H9 (cell line): ENCODE measurements at regions not wholly inside any gene's neighbourhood (a gene's known extent, or its start where the extent isn't known, plus 50 kb on each side); places are given as distances from the start of the nearest gene placed in this dataset.

Experiments
- DNase-seq: peaks from one replicate; pipeline ENCODE4 v3.0.0-alpha.2; 2017
- H2AFZ ChIP-seq: one replicate; pipeline ENCODE4 v1.6.1; 2013; ENCODE audit warnings: mild to moderate bottlenecking, low read length, control low read depth, moderate library complexity
- H2AK5ac ChIP-seq: 2 replicates; pipeline ENCODE4 v1.6.1; 2013; ENCODE audit warnings: low read length, control low read depth, mixed read lengths; ENCODE audit not compliant: insufficient read length
- H2BK120ac ChIP-seq: one replicate; pipeline ENCODE4 v1.6.1; 2013; ENCODE audit warnings: low read depth, mild to moderate bottlenecking, low read length, control low read depth, inconsistent platforms; ENCODE audit not compliant: poor library complexity, severe bottlenecking
- H2BK12ac ChIP-seq: 2 replicates; pipeline ENCODE4 v1.6.1; 2013; ENCODE audit warnings: low read length, control low read depth, mixed read lengths, low read depth; ENCODE audit not compliant: insufficient read length
- H2BK15ac ChIP-seq: 2 replicates; pipeline ENCODE4 v1.6.1; 2013; ENCODE audit warnings: low read depth, low read length, control low read depth
- H2BK20ac ChIP-seq: one replicate; pipeline ENCODE4 v1.6.1; 2013; ENCODE audit warnings: low read depth, mild to moderate bottlenecking, low read length, control low read depth, inconsistent platforms; ENCODE audit not compliant: poor library complexity, severe bottlenecking
- H2BK5ac ChIP-seq: 2 replicates; pipeline ENCODE4 v1.6.1; 2013; ENCODE audit warnings: low read length, control low read depth, mixed read lengths; ENCODE audit not compliant: insufficient read length
- H3K14ac ChIP-seq: 2 replicates; pipeline ENCODE4 v1.6.1; 2013; ENCODE audit warnings: low read length, control low read depth; ENCODE audit not compliant: insufficient read depth
- H3K18ac ChIP-seq: 2 replicates; pipeline ENCODE4 v1.6.1; 2013; ENCODE audit warnings: low read depth, mild to moderate bottlenecking, mixed read lengths, low read length, control low read depth; ENCODE audit not compliant: insufficient read length
- H3K23ac ChIP-seq: 2 replicates; pipeline ENCODE4 v1.6.1; 2013; ENCODE audit warnings: low read length, control low read depth, mixed read lengths, low read depth; ENCODE audit not compliant: insufficient read length
- H3K23me2 ChIP-seq: 2 replicates; pipeline ENCODE4 v1.6.1; 2013; ENCODE audit warnings: low read depth, mild to moderate bottlenecking, mixed read lengths, low read length, control low read depth; ENCODE audit not compliant: insufficient read length, poor library complexity, severe bottlenecking
- H3K27ac ChIP-seq: 2 replicates; pipeline ENCODE4 v1.5.1; 2013; ENCODE audit warnings: low read length, control low read depth, mixed read lengths, low read depth; ENCODE audit not compliant: insufficient read length
- H3K27me3 ChIP-seq: 2 replicates; pipeline ENCODE4 v1.6.1; 2013; ENCODE audit warnings: low read length, control low read depth, inconsistent platforms; ENCODE audit not compliant: insufficient read depth
- H3K4ac ChIP-seq: 2 replicates; pipeline ENCODE4 v1.6.1; 2013; ENCODE audit warnings: low read depth, mild to moderate bottlenecking, control low read depth, inconsistent platforms, low read length, moderate library complexity
- H3K4me1 ChIP-seq: 2 replicates; pipeline ENCODE4 v1.6.1; 2013; ENCODE audit warnings: low read length, control low read depth, inconsistent platforms; ENCODE audit not compliant: insufficient read depth
- H3K4me2 ChIP-seq: 2 replicates; pipeline ENCODE4 v1.6.1; 2013; ENCODE audit warnings: low read length, control low read depth, mixed read lengths; ENCODE audit not compliant: insufficient read length, insufficient read depth
- H3K56ac ChIP-seq: 2 replicates; pipeline ENCODE4 v1.6.1; 2013; ENCODE audit warnings: low read depth, mild to moderate bottlenecking, mixed read lengths, low read length, control low read depth; ENCODE audit not compliant: insufficient read length
- H3K79me1 ChIP-seq: 2 replicates; pipeline ENCODE4 v1.6.1; 2013; ENCODE audit warnings: low read depth, mild to moderate bottlenecking, moderate library complexity, low read length, control low read depth, inconsistent platforms; ENCODE audit not compliant: insufficient read depth, poor library complexity, severe bottlenecking
- H3K79me2 ChIP-seq: 2 replicates; pipeline ENCODE4 v1.6.1; 2013; ENCODE audit warnings: low read length, control low read depth, inconsistent platforms; ENCODE audit not compliant: insufficient read depth
- H3K9ac ChIP-seq: 2 replicates; pipeline ENCODE4 v1.6.1; 2013; ENCODE audit warnings: low read length, control low read depth, mixed read lengths; ENCODE audit not compliant: insufficient read length; ENCODE audit errors: extremely low read depth
- H3K9me3 ChIP-seq: one replicate; pipeline ENCODE4 v1.6.1; 2013; ENCODE audit warnings: low read depth, low read length, inconsistent platforms; ENCODE audit not compliant: control insufficient read depth
- H3T11ph ChIP-seq: one replicate; pipeline ENCODE4 v1.6.1; 2013; ENCODE audit warnings: mild to moderate bottlenecking, low read length, control low read depth, inconsistent platforms
- H4K20me1 ChIP-seq: one replicate; pipeline ENCODE4 v1.6.1; 2013; ENCODE audit not compliant: control insufficient read depth, insufficient read length, insufficient read depth
- H4K5ac ChIP-seq: 2 replicates; pipeline ENCODE4 v1.6.1; 2013; ENCODE audit warnings: low read depth, mild to moderate bottlenecking, mixed read lengths, low read length, control low read depth; ENCODE audit not compliant: insufficient read length
- H4K8ac ChIP-seq: replicated peaks from 2 replicates; pipeline ENCODE4 v1.6.1; 2013; ENCODE audit warnings: low read length, control low read depth, mixed read lengths, low read depth; ENCODE audit not compliant: insufficient read length
- H4K91ac ChIP-seq: 2 replicates; pipeline ENCODE4 v1.6.1; 2013; ENCODE audit warnings: low read depth, mild to moderate bottlenecking, moderate library complexity, mixed read lengths, low read length, control low read depth; ENCODE audit not compliant: insufficient read length
- H3K27ac Mint-ChIP-seq, 3 experiments: 2 replicates in 2 of 3; 3 replicates in 1 of 3; pipeline ENCODE4 v1.8.0; 2020 to 2021; ENCODE audit warnings: mixed read lengths in 3 of 3, mild to moderate bottlenecking in 1 of 3, moderate library complexity in 1 of 3
- H3K27me3 Mint-ChIP-seq: 2 replicates; pipeline ENCODE4 v1.8.0; 2021; ENCODE audit warnings: low read depth, mild to moderate bottlenecking, moderate library complexity, mixed read lengths
- H3K36me3 Mint-ChIP-seq, 3 experiments: 2 replicates in 2 of 3; 3 replicates in 1 of 3; pipeline ENCODE4 v1.8.0; 2020 to 2021; ENCODE audit warnings: low read depth in 3 of 3, mixed read lengths in 3 of 3; ENCODE audit not compliant: insufficient read depth in 1 of 3
- H3K4me1 Mint-ChIP-seq, 2 experiments: 2 replicates each; pipeline ENCODE4 v1.8.0; 2020; ENCODE audit warnings: mixed read lengths in 2 of 2
- H3K4me3 Mint-ChIP-seq, 2 experiments: 2 replicates in 1 of 2; 3 replicates in 1 of 2; pipeline ENCODE4 v1.8.0; 2020 to 2021; ENCODE audit warnings: mild to moderate bottlenecking in 2 of 2, mixed read lengths in 2 of 2, moderate library complexity in 1 of 2
- H3K9me3 Mint-ChIP-seq, 2 experiments: 2 replicates in 1 of 2; 3 replicates in 1 of 2; pipeline ENCODE4 v1.8.0; 2020; ENCODE audit warnings: mild to moderate bottlenecking in 2 of 2, mixed read lengths in 2 of 2, moderate library complexity in 1 of 2
- WGBS: extraction: QIAGEN DNeasy Blood & Tissue Kit; methylation state at CpG from one replicate; pipeline ENCODE4 v1.1.7; 2013; ENCODE audit warnings: missing lambda C conversion rate, low lambda C conversion rate, mixed read lengths; ENCODE audit not compliant: insufficient read length; ENCODE audit errors: extremely low coverage; 5-methylcytosine and 5-hydroxymethylcytosine counted together
- TF ChIP-seq, protein P1 (sequence below): fragments of 200-600 bp; sonication (generic); conservative IDR thresholded peaks from 3 replicates; pipeline ENCODE4 v1.8.0; 2021; ENCODE audit warnings: antibody characterized with exemption, mild to moderate bottlenecking

DNA sequence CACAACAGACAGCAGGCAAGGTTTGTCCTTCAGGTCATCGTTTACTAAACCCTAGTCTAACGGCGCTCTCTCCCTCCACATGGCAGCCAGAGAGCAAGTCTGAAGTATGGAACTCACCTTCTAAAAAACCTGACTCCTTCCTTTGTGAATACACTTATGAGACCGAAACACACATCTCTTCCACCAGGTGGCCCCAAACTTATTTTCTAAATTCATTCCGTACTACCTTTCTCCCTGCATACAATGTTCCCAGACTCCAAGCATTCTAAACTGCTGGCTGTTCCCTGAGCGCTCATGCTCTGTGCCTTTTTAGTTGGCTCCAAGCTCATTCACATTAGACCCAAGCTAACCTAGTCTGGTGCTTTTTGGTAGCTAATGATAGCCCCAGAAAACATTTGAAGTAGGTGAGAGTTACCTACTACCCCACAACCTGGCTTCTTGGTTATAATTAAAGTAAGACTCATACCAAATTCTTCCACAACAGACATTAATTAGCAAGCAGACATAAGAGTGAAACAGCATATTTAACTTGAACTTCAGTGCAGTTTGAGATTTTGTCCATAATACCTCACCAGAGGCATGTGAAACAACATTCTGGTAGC is 67.6 kb upstream of the DCLK2 start:
- Mint-ChIP-seq H3K27ac (no peak overlapping the region), H3K4me3 (no peak overlapping the region), H3K9me3 (0 out of 5 replicates have a peak, but pooled peaks cover 0 to 2% of the 10 kb centered on the region in 2 experiments), H3K36me3 (no peaks in the 10 kb centered on the region), H3K4me1 (peaks cover 5% of the 10 kb centered on the region in 2 experiments), H3K27me3 (peaks cover 1% of the 10 kb centered on the region; the same call in 1 of the 2 replicates)
- Histone ChIP-seq H3K79me1 (no peaks in the 10 kb centered on the region), H3K4me2 (no peak overlapping the region), H3K27ac (no peak overlapping the region), H3K14ac (no peak overlapping the region), H3K9ac (no peak overlapping the region), H3K79me2 (no peaks in the 10 kb centered on the region), H4K20me1 (no peaks in the 10 kb centered on the region), H3K18ac (no peak overlapping the region), H3K56ac (no peak overlapping the region), H2AK5ac (no peak overlapping the region), H3T11ph (no peak overlapping the region), H3K9me3 (no peaks in the 10 kb centered on the region), H4K8ac (no peak overlapping the region), H2BK12ac (no peak overlapping the region), H2BK120ac (no peak overlapping the region), H3K4me1 (no peaks in the 10 kb centered on the region; the same call in 1 of the 2 replicates), H3K4ac (no peak overlapping the region), H2BK20ac (no peak overlapping the region), H3K27me3 (no peaks in the 10 kb centered on the region), H4K5ac (no peak overlapping the region), H4K91ac (no peak overlapping the region), H2BK5ac (no peak overlapping the region), H3K23ac (no peak overlapping the region), H2AFZ (peak overlapping the region; percentile 91), H3K23me2 (no peaks in the 10 kb centered on the region), H2BK15ac (no peak overlapping the region)
- peak; percentile 43 for DNase-seq
- no CpG with 5 or more reads among the region's 6 CpGs for WGBS
- TF ChIP-seq, protein P1, sequence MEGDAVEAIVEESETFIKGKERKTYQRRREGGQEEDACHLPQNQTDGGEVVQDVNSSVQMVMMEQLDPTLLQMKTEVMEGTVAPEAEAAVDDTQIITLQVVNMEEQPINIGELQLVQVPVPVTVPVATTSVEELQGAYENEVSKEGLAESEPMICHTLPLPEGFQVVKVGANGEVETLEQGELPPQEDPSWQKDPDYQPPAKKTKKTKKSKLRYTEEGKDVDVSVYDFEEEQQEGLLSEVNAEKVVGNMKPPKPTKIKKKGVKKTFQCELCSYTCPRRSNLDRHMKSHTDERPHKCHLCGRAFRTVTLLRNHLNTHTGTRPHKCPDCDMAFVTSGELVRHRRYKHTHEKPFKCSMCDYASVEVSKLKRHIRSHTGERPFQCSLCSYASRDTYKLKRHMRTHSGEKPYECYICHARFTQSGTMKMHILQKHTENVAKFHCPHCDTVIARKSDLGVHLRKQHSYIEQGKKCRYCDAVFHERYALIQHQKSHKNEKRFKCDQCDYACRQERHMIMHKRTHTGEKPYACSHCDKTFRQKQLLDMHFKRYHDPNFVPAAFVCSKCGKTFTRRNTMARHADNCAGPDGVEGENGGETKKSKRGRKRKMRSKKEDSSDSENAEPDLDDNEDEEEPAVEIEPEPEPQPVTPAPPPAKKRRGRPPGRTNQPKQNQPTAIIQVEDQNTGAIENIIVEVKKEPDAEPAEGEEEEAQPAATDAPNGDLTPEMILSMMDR: peak; percentile 67
